GM23338 (cell line): ENCODE measurements at regions not wholly inside any gene's neighbourhood (a gene's known extent, or its start where the extent isn't known, plus 50 kb on each side); places are given as distances from the start of the nearest gene placed in this dataset.

Experiments
- ATAC-seq: fragments of 200-7000 bp; cut with Tn5 transposase; 3 replicates; pipeline ENCODE4 v1.9.1; 2020
- DNase-seq: peaks from one replicate; pipeline ENCODE4 v3.0.0-alpha.2; 2015; ENCODE audit warnings: low spot score
- H2AFZ ChIP-seq: fragments of 200-600 bp; sonication (generic); 2 replicates; pipeline ENCODE4 v1.8.0; 2016; ENCODE audit warnings: antibody characterized with exemption, mild to moderate bottlenecking, moderate library complexity
- H3F3A ChIP-seq: fragments of 200-600 bp; sonication (generic); replicated peaks from 2 replicates; pipeline ENCODE4 v1.8.0; 2017; ENCODE audit warnings: antibody characterized with exemption, mixed run types, low read depth
- H3K27ac ChIP-seq: fragments of 200-600 bp; sonication (generic); 2 replicates; pipeline ENCODE4 v1.6.1; 2016; ENCODE audit warnings: low read depth
- H3K27me3 ChIP-seq: fragments of 200-600 bp; sonication (generic); 2 replicates; pipeline ENCODE4 v1.8.0; 2016; ENCODE audit warnings: mild to moderate bottlenecking, mixed run types, moderate library complexity; ENCODE audit not compliant: insufficient read depth
- H3K36me3 ChIP-seq: fragments of 200-600 bp; sonication (generic); 2 replicates; pipeline ENCODE4 v1.8.0; 2016; ENCODE audit warnings: mild to moderate bottlenecking; ENCODE audit not compliant: insufficient read depth
- H3K4me1 ChIP-seq: fragments of 200-600 bp; sonication (generic); 2 replicates; pipeline ENCODE4 v1.8.0; 2016; ENCODE audit warnings: mild to moderate bottlenecking, moderate library complexity; ENCODE audit not compliant: insufficient read depth
- H3K4me2 ChIP-seq: fragments of 200-600 bp; sonication (generic); 2 replicates; pipeline ENCODE4 v1.7.1; 2017; ENCODE audit warnings: mixed run types
- H3K4me3 ChIP-seq: fragments of 200-600 bp; sonication (generic); 2 replicates; pipeline ENCODE4 v1.6.1; 2016; ENCODE audit warnings: mixed run types
- H3K79me2 ChIP-seq: fragments of 200-600 bp; sonication (generic); replicated peaks from 2 replicates; pipeline ENCODE4 v1.8.0; 2017; ENCODE audit warnings: mild to moderate bottlenecking; ENCODE audit not compliant: insufficient read depth
- H3K9me2 ChIP-seq: fragments of 200-600 bp; sonication (generic); 2 replicates; pipeline ENCODE4 v1.8.0; 2017; ENCODE audit not compliant: insufficient read depth
- H4K20me1 ChIP-seq: fragments of 200-600 bp; sonication (generic); replicated peaks from 2 replicates; pipeline ENCODE4 v1.8.0; 2017; ENCODE audit warnings: mild to moderate bottlenecking; ENCODE audit not compliant: insufficient read depth
- H3K27ac Mint-ChIP-seq: 2 replicates; pipeline ENCODE4 v1.8.0; 2020; ENCODE audit warnings: inconsistent platforms, mild to moderate bottlenecking, moderate library complexity, mixed read lengths
- H3K27me3 Mint-ChIP-seq: 3 replicates; pipeline ENCODE4 v1.8.0; 2022; ENCODE audit warnings: low read depth, mild to moderate bottlenecking, moderate library complexity, mixed read lengths, inconsistent platforms; ENCODE audit not compliant: insufficient read depth, poor library complexity
- H3K36me3 Mint-ChIP-seq: 3 replicates; pipeline ENCODE4 v1.8.0; 2021; ENCODE audit warnings: low read depth, mild to moderate bottlenecking, inconsistent platforms, moderate library complexity, mixed read lengths
- H3K4me1 Mint-ChIP-seq: 3 replicates; pipeline ENCODE4 v1.8.0; 2020; ENCODE audit warnings: mild to moderate bottlenecking, inconsistent platforms, mixed read lengths
- H3K4me3 Mint-ChIP-seq: 3 replicates; pipeline ENCODE4 v1.8.0; 2021; ENCODE audit warnings: moderate library complexity, mild to moderate bottlenecking, inconsistent platforms, mixed read lengths
- H3K9me3 Mint-ChIP-seq: 3 replicates; pipeline ENCODE4 v1.8.0; 2020; ENCODE audit warnings: moderate library complexity, mild to moderate bottlenecking, inconsistent platforms, mixed read lengths
- EZH2 ChIP-seq: fragments of 200-600 bp; sonication (generic); IDR thresholded peaks from one replicate; pipeline ENCODE4 v1.8.0; 2017; ENCODE audit warnings: antibody characterized with exemption, mild to moderate bottlenecking, low read depth; ENCODE audit not compliant: unreplicated experiment
- EZH2phosphoT487 ChIP-seq: fragments of 200-600 bp; sonication (generic); IDR thresholded peaks from one replicate; pipeline ENCODE4 v1.8.1; 2018; ENCODE audit warnings: antibody characterized with exemption; ENCODE audit not compliant: unreplicated experiment
- NANOG ChIP-seq: IDR thresholded peaks from 2 replicates; pipeline ENCODE4 v1.6.1; 2016; ENCODE audit warnings: antibody characterized with exemption, borderline replicate concordance
- ZNF114 ChIP-seq: fragments of 250-450 bp; sonication (Bioruptor Pico); IDR thresholded peaks from 2 replicates; pipeline ENCODE4 v1.5.0; 2020; ENCODE audit warnings: mild to moderate bottlenecking, moderate library complexity
- ZNF331 ChIP-seq: fragments of 250-450 bp; sonication (Bioruptor Pico); IDR thresholded peaks from 2 replicates; pipeline ENCODE4 v1.5.0; 2020; ENCODE audit warnings: low read depth, mild to moderate bottlenecking, moderate library complexity
- TF ChIP-seq, protein P1 (sequence below): IDR thresholded peaks from 2 replicates; pipeline ENCODE4 v1.6.1; 2016; ENCODE audit warnings: antibody characterized with exemption
- TF ChIP-seq, protein P2 (sequence below): fragments of 250-450 bp; sonication (Bioruptor Pico); IDR thresholded peaks from 2 replicates; pipeline ENCODE4 v1.5.0; 2020; ENCODE audit warnings: mild to moderate bottlenecking, moderate library complexity

DNA sequence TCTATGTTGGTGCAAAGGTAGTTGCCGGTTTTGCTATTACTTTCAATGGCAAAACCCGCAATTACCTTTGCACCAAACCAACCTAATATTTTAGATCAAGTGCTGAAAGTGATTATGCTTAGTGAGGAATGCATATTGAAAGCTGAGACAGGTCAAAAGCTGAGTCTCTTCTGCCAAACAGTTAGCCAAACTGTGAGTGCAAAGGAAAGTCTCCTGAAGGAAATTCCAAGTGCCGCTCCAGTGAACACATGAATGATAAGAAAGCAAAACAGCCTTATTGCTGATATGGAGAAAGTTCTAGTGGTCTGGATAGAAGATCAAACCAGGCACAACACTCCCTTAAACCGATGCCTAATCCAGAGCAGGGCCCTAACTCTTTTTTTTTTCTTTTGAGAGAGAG is 83.1 kb upstream of the ERRFI1 start:
- Histone ChIP-seq H4K20me1 (no peaks in the 10 kb centered on the region), H3K27ac (no peak overlapping the region), H3K4me1 (0 out of 2 replicates have a peak, but pooled peaks cover 7% of the 10 kb centered on the region), H3K4me2 (no peak overlapping the region), H3K36me3 (no peaks in the 10 kb centered on the region), H3K79me2 (no peaks in the 10 kb centered on the region), H3F3A (no peaks in the 10 kb centered on the region), H3K4me3 (no peak overlapping the region), H2AFZ (0 out of 2 replicates have a peak overlapping the region, but pooled peaks have one; percentile 18), H3K27me3 (no peaks in the 10 kb centered on the region), H3K9me2 (no peaks in the 10 kb centered on the region)
- TF ChIP-seq NANOG (no peak), ZNF331 (no peak), EZH2 (no peak)
- TF ChIP-seq, protein P1, sequence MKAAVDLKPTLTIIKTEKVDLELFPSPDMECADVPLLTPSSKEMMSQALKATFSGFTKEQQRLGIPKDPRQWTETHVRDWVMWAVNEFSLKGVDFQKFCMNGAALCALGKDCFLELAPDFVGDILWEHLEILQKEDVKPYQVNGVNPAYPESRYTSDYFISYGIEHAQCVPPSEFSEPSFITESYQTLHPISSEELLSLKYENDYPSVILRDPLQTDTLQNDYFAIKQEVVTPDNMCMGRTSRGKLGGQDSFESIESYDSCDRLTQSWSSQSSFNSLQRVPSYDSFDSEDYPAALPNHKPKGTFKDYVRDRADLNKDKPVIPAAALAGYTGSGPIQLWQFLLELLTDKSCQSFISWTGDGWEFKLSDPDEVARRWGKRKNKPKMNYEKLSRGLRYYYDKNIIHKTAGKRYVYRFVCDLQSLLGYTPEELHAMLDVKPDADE = no peak
- TF ChIP-seq, protein P2, sequence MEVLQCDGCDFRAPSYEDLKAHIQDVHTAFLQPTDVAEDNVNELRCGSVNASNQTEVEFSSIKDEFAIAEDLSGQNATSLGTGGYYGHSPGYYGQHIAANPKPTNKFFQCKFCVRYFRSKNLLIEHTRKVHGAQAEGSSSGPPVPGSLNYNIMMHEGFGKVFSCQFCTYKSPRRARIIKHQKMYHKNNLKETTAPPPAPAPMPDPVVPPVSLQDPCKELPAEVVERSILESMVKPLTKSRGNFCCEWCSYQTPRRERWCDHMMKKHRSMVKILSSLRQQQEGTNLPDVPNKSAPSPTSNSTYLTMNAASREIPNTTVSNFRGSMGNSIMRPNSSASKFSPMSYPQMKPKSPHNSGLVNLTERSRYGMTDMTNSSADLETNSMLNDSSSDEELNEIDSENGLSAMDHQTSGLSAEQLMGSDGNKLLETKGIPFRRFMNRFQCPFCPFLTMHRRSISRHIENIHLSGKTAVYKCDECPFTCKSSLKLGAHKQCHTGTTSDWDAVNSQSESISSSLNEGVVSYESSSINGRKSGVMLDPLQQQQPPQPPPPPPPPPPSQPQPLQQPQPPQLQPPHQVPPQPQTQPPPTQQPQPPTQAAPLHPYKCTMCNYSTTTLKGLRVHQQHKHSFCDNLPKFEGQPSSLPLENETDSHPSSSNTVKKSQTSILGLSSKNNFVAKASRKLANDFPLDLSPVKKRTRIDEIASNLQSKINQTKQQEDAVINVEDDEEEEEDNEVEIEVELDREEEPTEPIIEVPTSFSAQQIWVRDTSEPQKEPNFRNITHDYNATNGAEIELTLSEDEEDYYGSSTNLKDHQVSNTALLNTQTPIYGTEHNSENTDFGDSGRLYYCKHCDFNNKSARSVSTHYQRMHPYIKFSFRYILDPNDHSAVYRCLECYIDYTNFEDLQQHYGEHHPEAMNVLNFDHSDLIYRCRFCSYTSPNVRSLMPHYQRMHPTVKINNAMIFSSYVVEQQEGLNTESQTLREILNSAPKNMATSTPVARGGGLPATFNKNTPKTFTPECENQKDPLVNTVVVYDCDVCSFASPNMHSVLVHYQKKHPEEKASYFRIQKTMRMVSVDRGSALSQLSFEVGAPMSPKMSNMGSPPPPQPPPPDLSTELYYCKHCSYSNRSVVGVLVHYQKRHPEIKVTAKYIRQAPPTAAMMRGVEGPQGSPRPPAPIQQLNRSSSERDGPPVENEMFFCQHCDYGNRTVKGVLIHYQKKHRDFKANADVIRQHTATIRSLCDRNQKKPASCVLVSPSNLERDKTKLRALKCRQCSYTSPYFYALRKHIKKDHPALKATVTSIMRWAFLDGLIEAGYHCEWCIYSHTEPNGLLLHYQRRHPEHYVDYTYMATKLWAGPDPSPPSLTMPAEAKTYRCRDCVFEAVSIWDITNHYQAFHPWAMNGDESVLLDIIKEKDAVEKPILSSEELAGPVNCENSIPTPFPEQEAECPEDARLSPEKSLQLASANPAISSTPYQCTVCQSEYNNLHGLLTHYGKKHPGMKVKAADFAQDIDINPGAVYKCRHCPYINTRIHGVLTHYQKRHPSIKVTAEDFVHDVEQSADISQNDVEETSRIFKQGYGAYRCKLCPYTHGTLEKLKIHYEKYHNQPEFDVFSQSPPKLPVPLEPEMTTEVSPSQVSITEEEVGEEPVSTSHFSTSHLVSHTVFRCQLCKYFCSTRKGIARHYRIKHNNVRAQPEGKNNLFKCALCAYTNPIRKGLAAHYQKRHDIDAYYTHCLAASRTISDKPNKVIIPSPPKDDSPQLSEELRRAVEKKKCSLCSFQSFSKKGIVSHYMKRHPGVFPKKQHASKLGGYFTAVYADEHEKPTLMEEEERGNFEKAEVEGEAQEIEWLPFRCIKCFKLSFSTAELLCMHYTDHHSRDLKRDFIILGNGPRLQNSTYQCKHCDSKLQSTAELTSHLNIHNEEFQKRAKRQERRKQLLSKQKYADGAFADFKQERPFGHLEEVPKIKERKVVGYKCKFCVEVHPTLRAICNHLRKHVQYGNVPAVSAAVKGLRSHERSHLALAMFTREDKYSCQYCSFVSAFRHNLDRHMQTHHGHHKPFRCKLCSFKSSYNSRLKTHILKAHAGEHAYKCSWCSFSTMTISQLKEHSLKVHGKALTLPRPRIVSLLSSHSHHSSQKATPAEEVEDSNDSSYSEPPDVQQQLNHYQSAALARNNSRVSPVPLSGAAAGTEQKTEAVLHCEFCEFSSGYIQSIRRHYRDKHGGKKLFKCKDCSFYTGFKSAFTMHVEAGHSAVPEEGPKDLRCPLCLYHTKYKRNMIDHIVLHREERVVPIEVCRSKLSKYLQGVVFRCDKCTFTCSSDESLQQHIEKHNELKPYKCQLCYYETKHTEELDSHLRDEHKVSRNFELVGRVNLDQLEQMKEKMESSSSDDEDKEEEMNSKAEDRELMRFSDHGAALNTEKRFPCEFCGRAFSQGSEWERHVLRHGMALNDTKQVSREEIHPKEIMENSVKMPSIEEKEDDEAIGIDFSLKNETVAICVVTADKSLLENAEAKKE (CRISPR knock-in tag) = no peak
- Mint-ChIP-seq H3K27ac (no peak overlapping the region), H3K27me3 (peaks cover 3% of the 10 kb centered on the region), H3K4me3 (no peak overlapping the region), H3K4me1 (peaks cover 21% of the 10 kb centered on the region), H3K36me3 (peaks cover 2% of the 10 kb centered on the region; the same call in 1 of the 3 replicates), H3K9me3 (peaks cover 4% of the 10 kb centered on the region; the same call in 1 of the 3 replicates)
- DNase-seq (no peak), ATAC-seq (no peak)

DNA sequence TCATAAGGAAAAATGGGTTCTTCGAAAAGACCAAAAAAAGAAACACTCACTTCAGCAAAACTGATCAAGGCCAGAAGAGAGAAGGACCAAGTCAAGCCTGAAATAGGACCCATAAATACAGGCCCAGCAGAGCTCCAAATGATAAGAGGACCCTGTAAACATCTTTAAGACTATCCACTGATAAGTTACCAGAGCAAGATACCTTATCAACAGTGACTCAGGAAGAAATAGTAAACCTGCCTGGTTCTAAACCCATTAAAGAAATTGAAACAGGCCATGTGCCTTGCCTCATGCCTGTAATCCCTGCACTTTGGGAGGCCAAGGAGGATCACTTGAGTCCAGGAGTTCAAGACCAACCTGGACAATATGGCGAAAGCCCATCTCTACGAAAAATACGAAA is 81.8 kb upstream of the ERRFI1 start:
- no peak for ATAC-seq
- Histone ChIP-seq H3K4me1 (0 out of 2 replicates have a peak, but pooled peaks cover 7% of the 10 kb centered on the region), H3K36me3 (no peaks in the 10 kb centered on the region), H4K20me1 (no peaks in the 10 kb centered on the region), H3K4me2 (no peak overlapping the region), H3K9me2 (no peaks in the 10 kb centered on the region), H3F3A (no peaks in the 10 kb centered on the region), H3K79me2 (no peaks in the 10 kb centered on the region), H3K27ac (no peak overlapping the region), H3K4me3 (no peak overlapping the region), H3K27me3 (no peaks in the 10 kb centered on the region), H2AFZ (peak overlapping the region; percentile 25; the same call in 1 of the 2 replicates)
- Mint-ChIP-seq H3K4me3 (no peak overlapping the region), H3K27ac (0 out of 2 replicates have a peak overlapping the region, but pooled peaks have one; percentile 5), H3K27me3 (peaks cover 3% of the 10 kb centered on the region), H3K36me3 (peaks cover 2% of the 10 kb centered on the region; the same call in 1 of the 3 replicates), H3K9me3 (peaks cover 4% of the 10 kb centered on the region; the same call in 1 of the 3 replicates), H3K4me1 (peaks cover 12% of the 10 kb centered on the region)
- no peak for DNase-seq
- TF ChIP-seq ZNF114 (CRISPR knock-in tag) = no peak
- TF ChIP-seq EZH2phosphoT487 = no peak
